ENCODE measurements at regions not wholly inside any gene's neighbourhood (a gene's known extent, or its start where the extent isn't known, plus 50 kb on each side); places are given as distances from the start of the nearest gene placed in this dataset.

DNA sequence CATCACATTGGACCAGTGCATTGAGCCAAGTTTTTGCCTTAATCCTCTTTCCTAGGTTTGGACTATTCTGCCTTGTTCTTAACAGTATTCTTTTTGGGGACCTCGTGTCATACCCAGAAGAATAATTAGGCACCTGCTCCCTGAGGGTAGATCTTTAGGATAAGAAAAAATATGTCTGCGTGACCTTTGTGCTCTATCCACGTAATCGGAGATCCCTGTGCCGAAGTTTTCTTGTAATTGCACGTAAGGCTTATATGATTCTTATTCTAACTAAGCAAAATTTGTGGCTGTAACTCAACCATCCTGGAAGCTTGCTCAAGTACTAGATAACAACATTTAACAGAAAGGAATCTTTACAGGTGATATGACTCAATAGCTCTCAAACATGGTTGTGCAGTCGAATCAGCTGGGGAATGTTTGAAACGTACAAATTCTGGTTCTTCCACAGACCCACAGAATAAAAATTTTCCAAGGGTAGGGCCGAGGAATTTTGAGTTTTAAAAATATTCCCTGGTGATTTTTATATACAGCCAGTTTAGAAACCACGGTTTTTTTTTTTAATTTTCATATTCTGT lies 344.3 kb downstream of the GBA3 start:
- WGBS (ENCODE audit: insufficient coverage), result 79% methylated on average over 2 of the region's 10 CpGs
- CTCF ChIA-PET, result no interaction called here
- H3K27me3 ChIP-seq (replicated peaks in 1 of 2; ENCODE audit: control insufficient read depth in 2 of 2, extremely low read depth in 1 of 2, insufficient read depth in 2 of 2, low read length in 1 of 2), result no peaks in the 10 kb centered on the region
- Mint-ChIP-seq H3K27ac (no peak overlapping the region), H3K4me3 (no peak overlapping the region), H3K9me3 (peaks cover 2 to 11% (median 8%) of the 10 kb centered on the region in 3 donors), H3K36me3 (no peaks in the 10 kb centered on the region), H3K27me3 (no peaks in the 10 kb centered on the region), H3K4me1 (no peaks in the 10 kb centered on the region)
- H3K9me3 ChIP-seq, result no peaks in the 10 kb centered on the region
- DNase-seq (no peak), ATAC-seq (replicated peaks in 1 of 4) (no peak)
- POLR2A ChIA-PET, result no interaction called here
- no peak overlapping the region for H3K4me3 ChIP-seq (ENCODE audit: control insufficient read depth in 1 of 2, extremely low read depth in 1 of 2, low read length in 1 of 2)
- no peak overlapping the region for H3K27ac ChIP-seq (ENCODE audit: low read length)
- no peaks in the 10 kb centered on the region for H3K36me3 ChIP-seq (ENCODE audit: control insufficient read depth in 2 of 2, extremely low read depth in 1 of 2, insufficient read depth in 1 of 2, low read length in 1 of 2)
- H3K4me1 ChIP-seq (ENCODE audit: control insufficient read depth in 1 of 2, extremely low read depth in 1 of 2, insufficient read depth in 2 of 2, low read length in 2 of 2), result no peaks in the 10 kb centered on the region

DNA sequence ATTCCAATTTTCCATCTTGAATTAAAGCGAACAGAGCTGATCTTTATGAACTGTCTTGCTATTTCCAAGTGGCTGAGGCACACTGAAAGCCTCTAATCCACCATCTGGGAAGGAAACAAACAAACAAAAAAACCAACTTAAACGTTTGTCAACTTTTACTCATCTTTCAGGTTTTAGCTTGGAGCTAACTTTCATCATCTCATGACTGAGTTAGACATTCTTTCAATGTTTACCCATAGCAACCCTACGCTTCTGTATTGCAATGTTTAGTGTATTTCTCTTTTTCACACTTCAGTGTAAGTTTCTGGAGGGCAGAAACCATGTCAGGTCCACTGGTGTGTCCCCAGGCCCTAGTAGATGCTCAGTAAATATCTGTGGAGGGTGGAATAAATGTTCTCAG lies 343.8 kb downstream of the GBA3 start:
- H3K27me3 Mint-ChIP-seq, result no peaks in the 10 kb centered on the region
- WGBS (ENCODE audit: insufficient coverage), result 75% methylated on average over 1 of the region's 3 CpGs
- no peaks in the 10 kb centered on the region for H3K4me1 ChIP-seq (ENCODE audit: control insufficient read depth in 1 of 2, extremely low read depth in 1 of 2, insufficient read depth in 2 of 2, low read length in 2 of 2)
- CTCF ChIA-PET, result no interaction called here
- DNase-seq, result no peak
- H3K27me3 ChIP-seq (replicated peaks in 1 of 2; ENCODE audit: control insufficient read depth in 2 of 2, extremely low read depth in 1 of 2, insufficient read depth in 2 of 2, low read length in 1 of 2), result no peaks in the 10 kb centered on the region
- no peak overlapping the region for H3K4me3 ChIP-seq (ENCODE audit: control insufficient read depth in 1 of 2, extremely low read depth in 1 of 2, low read length in 1 of 2)
- H3K9me3 ChIP-seq, result no peaks in the 10 kb centered on the region
- H3K36me3 ChIP-seq (ENCODE audit: control insufficient read depth in 2 of 2, extremely low read depth in 1 of 2, insufficient read depth in 1 of 2, low read length in 1 of 2), result no peaks in the 10 kb centered on the region
- no peak for ATAC-seq (replicated peaks in 1 of 4)
- no peaks in the 10 kb centered on the region for H3K36me3 Mint-ChIP-seq
- H3K9me3 Mint-ChIP-seq, result peaks cover 2 to 9% (median 8%) of the 10 kb centered on the region in 3 donors
- no peak overlapping the region for H3K4me3 Mint-ChIP-seq
- no peak overlapping the region for H3K27ac ChIP-seq (ENCODE audit: low read length)
- H3K27ac Mint-ChIP-seq, result no peak overlapping the region
- H3K4me1 Mint-ChIP-seq, result no peaks in the 10 kb centered on the region
- POLR2A ChIA-PET, result no interaction called here

DNA sequence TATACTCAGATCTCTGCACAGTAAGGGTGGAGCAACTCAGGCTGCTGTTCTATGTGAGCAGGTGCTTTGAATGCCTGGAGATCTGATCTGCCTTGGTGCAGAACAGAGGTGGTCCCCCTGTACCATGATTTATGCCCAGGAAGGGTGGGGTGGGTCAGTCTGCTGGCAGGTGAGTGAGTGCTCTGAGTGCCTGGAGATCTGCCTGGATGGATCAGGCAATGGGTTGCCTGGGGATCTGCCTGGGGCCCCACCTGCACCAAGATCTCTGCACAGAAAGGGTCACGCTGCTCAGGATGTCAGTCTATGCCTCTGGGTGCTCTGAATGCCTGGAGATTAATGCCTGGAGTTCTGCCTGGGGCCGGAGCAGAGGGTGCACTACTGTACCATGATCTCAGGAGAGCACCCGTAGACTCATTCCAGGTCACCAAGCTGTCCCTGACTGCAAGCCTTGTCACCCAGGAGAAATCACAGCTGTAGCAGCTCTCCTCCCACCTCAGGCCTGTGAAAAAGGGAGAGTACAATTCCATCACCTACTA lies 342.9 kb downstream of the GBA3 start:
- 72% methylated on average over 3 of the region's 3 CpGs for WGBS (ENCODE audit: insufficient coverage)
- Histone ChIP-seq H3K4me3 (ENCODE audit: control insufficient read depth in 1 of 2, extremely low read depth in 1 of 2, low read length in 1 of 2) (no peak overlapping the region), H3K27ac (ENCODE audit: low read length) (no peak overlapping the region), H3K27me3 (replicated peaks in 1 of 2; ENCODE audit: control insufficient read depth in 2 of 2, extremely low read depth in 1 of 2, insufficient read depth in 2 of 2, low read length in 1 of 2) (no peaks in the 10 kb centered on the region), H3K9me3 (no peaks in the 10 kb centered on the region), H3K36me3 (ENCODE audit: control insufficient read depth in 2 of 2, extremely low read depth in 1 of 2, insufficient read depth in 1 of 2, low read length in 1 of 2) (no peaks in the 10 kb centered on the region), H3K4me1 (ENCODE audit: control insufficient read depth in 1 of 2, extremely low read depth in 1 of 2, insufficient read depth in 2 of 2, low read length in 2 of 2) (no peaks in the 10 kb centered on the region)
- H3K27ac Mint-ChIP-seq, result no peak overlapping the region
- H3K27me3 Mint-ChIP-seq, result no peaks in the 10 kb centered on the region
- no peak overlapping the region for H3K4me3 Mint-ChIP-seq
- peaks cover 2 to 9% (median 8%) of the 10 kb centered on the region in 3 donors for H3K9me3 Mint-ChIP-seq
- CTCF ChIA-PET, result no interaction called here
- no peak for DNase-seq
- H3K4me1 Mint-ChIP-seq, result no peaks in the 10 kb centered on the region
- no peak for ATAC-seq (replicated peaks in 1 of 4)
- POLR2A ChIA-PET, result no interaction called here
- no peaks in the 10 kb centered on the region for H3K36me3 Mint-ChIP-seq

DNA sequence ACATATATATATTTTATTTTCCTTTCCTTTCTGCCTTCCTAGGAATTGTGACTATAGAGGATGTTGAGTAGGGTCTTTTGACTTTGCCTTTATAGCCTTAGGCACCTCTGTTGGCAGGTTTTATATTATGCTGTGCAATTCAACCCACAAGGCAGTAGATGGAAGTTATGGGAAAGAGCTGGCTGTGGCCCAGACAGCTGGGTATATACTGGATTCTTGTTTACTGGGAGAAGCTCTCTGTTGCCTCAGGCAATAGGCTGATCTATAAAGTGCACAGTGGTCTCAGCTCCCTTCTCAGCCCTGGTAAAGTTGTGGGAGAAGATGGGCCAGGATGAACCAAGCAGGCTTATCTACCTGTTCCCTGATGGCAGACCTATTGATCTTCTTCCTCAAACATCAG lies 342.0 kb downstream of the GBA3 start:
- Mint-ChIP-seq H3K9me3 (peaks cover 2 to 5% (median 4%) of the 10 kb centered on the region in 3 donors), H3K4me1 (no peaks in the 10 kb centered on the region), H3K36me3 (no peaks in the 10 kb centered on the region), H3K27me3 (no peaks in the 10 kb centered on the region), H3K27ac (no peak overlapping the region), H3K4me3 (no peak overlapping the region)
- no peak overlapping the region for H3K27ac ChIP-seq (ENCODE audit: low read length)
- H3K4me1 ChIP-seq (ENCODE audit: control insufficient read depth in 1 of 2, extremely low read depth in 1 of 2, insufficient read depth in 2 of 2, low read length in 2 of 2), result no peaks in the 10 kb centered on the region
- POLR2A ChIA-PET, result no interaction called here
- no peaks in the 10 kb centered on the region for H3K27me3 ChIP-seq (replicated peaks in 1 of 2; ENCODE audit: control insufficient read depth in 2 of 2, extremely low read depth in 1 of 2, insufficient read depth in 2 of 2, low read length in 1 of 2)
- no peak overlapping the region for H3K4me3 ChIP-seq (ENCODE audit: control insufficient read depth in 1 of 2, extremely low read depth in 1 of 2, low read length in 1 of 2)
- no peaks in the 10 kb centered on the region for H3K9me3 ChIP-seq
- ATAC-seq (replicated peaks in 1 of 4), result no peak
- H3K36me3 ChIP-seq (ENCODE audit: control insufficient read depth in 2 of 2, extremely low read depth in 1 of 2, insufficient read depth in 1 of 2, low read length in 1 of 2), result no peaks in the 10 kb centered on the region
- DNase-seq, result no peak
- CTCF ChIA-PET, result no interaction called here

DNA sequence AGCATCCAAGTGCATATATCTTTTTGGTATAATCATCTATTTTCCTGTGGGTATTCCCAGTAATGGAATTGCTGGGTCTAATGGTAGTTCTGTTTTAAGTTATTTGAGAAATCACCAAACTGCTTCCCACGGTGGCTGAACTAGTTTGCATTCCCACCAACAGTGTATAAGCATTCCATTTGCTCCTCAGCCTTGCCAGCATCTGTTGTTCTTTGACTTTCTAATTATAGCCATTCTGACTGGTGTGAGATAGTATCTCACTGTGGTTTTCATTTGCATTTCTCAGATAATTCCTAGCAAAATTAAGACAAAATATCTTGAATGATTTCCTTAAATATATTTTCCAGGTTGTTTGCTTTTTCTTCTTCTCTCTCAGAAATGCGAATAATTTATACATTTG lies 341.1 kb downstream of the GBA3 start:
- Histone ChIP-seq H3K4me3 (ENCODE audit: control insufficient read depth in 1 of 2, extremely low read depth in 1 of 2, low read length in 1 of 2) (no peak overlapping the region), H3K9me3 (no peaks in the 10 kb centered on the region), H3K27ac (ENCODE audit: low read length) (no peak overlapping the region), H3K4me1 (ENCODE audit: control insufficient read depth in 1 of 2, extremely low read depth in 1 of 2, insufficient read depth in 2 of 2, low read length in 2 of 2) (no peaks in the 10 kb centered on the region), H3K27me3 (replicated peaks in 1 of 2; ENCODE audit: control insufficient read depth in 2 of 2, extremely low read depth in 1 of 2, insufficient read depth in 2 of 2, low read length in 1 of 2) (no peaks in the 10 kb centered on the region), H3K36me3 (ENCODE audit: control insufficient read depth in 2 of 2, extremely low read depth in 1 of 2, insufficient read depth in 1 of 2, low read length in 1 of 2) (no peaks in the 10 kb centered on the region)
- no peak for ATAC-seq (replicated peaks in 1 of 4)
- no peak for DNase-seq
- Mint-ChIP-seq H3K9me3 (peaks cover 0 to 7% (median 4%) of the 10 kb centered on the region in 3 donors), H3K4me3 (no peak overlapping the region), H3K36me3 (no peaks in the 10 kb centered on the region), H3K27me3 (no peaks in the 10 kb centered on the region), H3K27ac (no peak overlapping the region), H3K4me1 (no peaks in the 10 kb centered on the region)
- ChIA-PET POLR2A (no interaction called here), CTCF (no interaction called here)
- WGBS (ENCODE audit: insufficient coverage), result no CpG with 5 or more reads among the region's 2 CpGs

DNA sequence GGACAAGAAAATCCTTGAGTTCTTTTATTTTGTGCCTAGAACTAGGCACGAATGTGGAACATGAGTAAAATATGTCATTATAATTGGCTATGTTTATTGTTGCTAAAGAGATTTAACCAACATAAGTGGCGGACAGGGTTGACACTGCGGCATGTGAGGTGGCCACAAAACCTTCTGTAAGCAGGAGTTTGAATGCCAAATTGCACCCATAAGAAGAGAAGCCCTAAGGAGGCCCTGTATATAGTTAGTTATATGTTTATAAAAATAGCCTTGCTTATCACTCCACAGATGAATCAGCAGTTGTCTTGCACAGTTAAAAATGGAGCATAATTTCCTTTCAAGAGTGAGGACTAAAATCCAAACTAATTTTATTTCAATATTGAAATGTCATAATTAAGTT lies 336.1 kb downstream of the GBA3 start:
- no peaks in the 10 kb centered on the region for H3K36me3 ChIP-seq (ENCODE audit: control insufficient read depth in 2 of 2, extremely low read depth in 1 of 2, insufficient read depth in 1 of 2, low read length in 1 of 2)
- DNase-seq, result no peak
- ChIA-PET POLR2A (no interaction called here), CTCF (no interaction called here)
- no peak for ATAC-seq (replicated peaks in 1 of 4)
- H3K36me3 Mint-ChIP-seq, result no peaks in the 10 kb centered on the region
- peaks cover 0 to 11% (median 7%) of the 10 kb centered on the region in 3 donors for H3K9me3 Mint-ChIP-seq
- no CpG with 5 or more reads among the region's 3 CpGs for WGBS (ENCODE audit: insufficient coverage)
- no peaks in the 10 kb centered on the region for H3K4me1 Mint-ChIP-seq
- H3K27me3 Mint-ChIP-seq, result no peaks in the 10 kb centered on the region
- no peak overlapping the region for H3K4me3 Mint-ChIP-seq
- no peak overlapping the region for H3K27ac ChIP-seq (ENCODE audit: low read length)
- H3K27ac Mint-ChIP-seq, result no peak overlapping the region
- no peaks in the 10 kb centered on the region for H3K4me1 ChIP-seq (ENCODE audit: control insufficient read depth in 1 of 2, extremely low read depth in 1 of 2, insufficient read depth in 2 of 2, low read length in 2 of 2)
- H3K27me3 ChIP-seq (replicated peaks in 1 of 2; ENCODE audit: control insufficient read depth in 2 of 2, extremely low read depth in 1 of 2, insufficient read depth in 2 of 2, low read length in 1 of 2), result no peaks in the 10 kb centered on the region
- no peak overlapping the region for H3K4me3 ChIP-seq (ENCODE audit: control insufficient read depth in 1 of 2, extremely low read depth in 1 of 2, low read length in 1 of 2)
- H3K9me3 ChIP-seq, result no peaks in the 10 kb centered on the region

DNA sequence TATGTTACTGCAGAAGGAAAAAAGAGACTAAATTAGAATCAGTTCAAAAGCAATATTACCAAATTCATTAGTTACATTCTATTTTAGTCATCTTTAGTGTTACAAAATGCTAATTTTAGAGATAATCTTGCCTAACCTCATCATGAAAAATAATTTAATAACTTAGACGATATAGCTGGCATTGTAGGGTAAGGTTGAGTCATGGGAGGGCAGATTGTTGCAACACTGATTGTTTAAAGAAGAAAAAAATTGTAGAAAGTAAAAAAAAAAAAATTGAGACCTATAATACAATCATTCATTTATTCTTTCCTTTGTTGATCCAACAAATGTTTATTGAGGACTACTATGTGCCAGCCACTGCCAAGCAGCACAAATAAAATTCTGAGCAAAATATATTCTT lies 330.9 kb downstream of the GBA3 start:
- Mint-ChIP-seq H3K36me3 (no peaks in the 10 kb centered on the region), H3K27ac (no peak overlapping the region), H3K4me1 (no peaks in the 10 kb centered on the region), H3K4me3 (no peak overlapping the region), H3K9me3 (peaks cover 3 to 7% (median 5%) of the 10 kb centered on the region in 3 donors), H3K27me3 (no peaks in the 10 kb centered on the region)
- Histone ChIP-seq H3K36me3 (ENCODE audit: control insufficient read depth in 2 of 2, extremely low read depth in 1 of 2, insufficient read depth in 1 of 2, low read length in 1 of 2) (no peaks in the 10 kb centered on the region), H3K27ac (ENCODE audit: low read length) (no peak overlapping the region), H3K9me3 (no peaks in the 10 kb centered on the region), H3K4me3 (ENCODE audit: control insufficient read depth in 1 of 2, extremely low read depth in 1 of 2, low read length in 1 of 2) (no peak overlapping the region), H3K4me1 (ENCODE audit: control insufficient read depth in 1 of 2, extremely low read depth in 1 of 2, insufficient read depth in 2 of 2, low read length in 2 of 2) (no peaks in the 10 kb centered on the region), H3K27me3 (replicated peaks in 1 of 2; ENCODE audit: control insufficient read depth in 2 of 2, extremely low read depth in 1 of 2, insufficient read depth in 2 of 2, low read length in 1 of 2) (no peaks in the 10 kb centered on the region)
- ATAC-seq (replicated peaks in 1 of 4) (no peak), DNase-seq (no peak)
- no CpG with 5 or more reads among the region's 1 CpG for WGBS (ENCODE audit: insufficient coverage)
- CTCF ChIA-PET, result no interaction called here
- POLR2A ChIA-PET, result no interaction called here
